HEK293 (cell line): ENCODE measurements at regions not wholly inside any gene's neighbourhood (a gene's known extent, or its start where the extent isn't known, plus 50 kb on each side); places are given as distances from the start of the nearest gene placed in this dataset.

Experiments
- CTCF ChIA-PET: fragments of 350-600 bp; formaldehyde crosslinking; extraction: SDS; loops from one replicate; lab custom pipeline; 2021; ENCODE audit warnings: antibody characterized with exemption; lab: Yijun Ruan, JAX
- POLR2A ChIA-PET: fragments of 300-600 bp; formaldehyde crosslinking; extraction: SDS; loops from one replicate; lab custom pipeline; 2020; ENCODE audit warnings: antibody characterized with exemption, inconsistent platforms; lab: Yijun Ruan, JAX
- H3K27ac ChIP-seq: fragments of 200-500 bp; sonication (Bioruptor generic); 2 replicates; pipeline ENCODE4 v1.5.1; 2014; ENCODE audit warnings: low read depth, low read length, control low read depth, inconsistent platforms; ENCODE audit errors: extremely low read depth
- H3K36me3 ChIP-seq, 2 experiments: fragments of 200-500 bp in 1 of 2; sonication (Bioruptor generic) in 1 of 2; 1 replicate in 1 of 2; 2 replicates in 1 of 2; pipeline ENCODE4 v1.5.1; 2014 to 2017; ENCODE audit warnings: inconsistent platforms in 2 of 2, low read length in 2 of 2; ENCODE audit not compliant: control insufficient read depth in 2 of 2, insufficient read depth in 1 of 2
- H3K4me1 ChIP-seq: fragments of 200-500 bp; sonication (Bioruptor generic); 2 replicates; pipeline ENCODE4 v1.5.1; 2014; ENCODE audit warnings: mild to moderate bottlenecking, low read length, inconsistent platforms; ENCODE audit not compliant: control insufficient read depth, insufficient read depth
- H3K4me3 ChIP-seq: 2 replicates; pipeline ENCODE4 v1.5.1; 2011; ENCODE audit warnings: low read depth, mild to moderate bottlenecking, control low read depth, low read length, moderate library complexity
- H3K9me3 ChIP-seq: fragments of 200-500 bp; sonication (Bioruptor generic); 2 replicates; pipeline ENCODE4 v1.5.1; 2014; ENCODE audit warnings: low read depth, low read length, inconsistent platforms; ENCODE audit not compliant: control insufficient read depth, insufficient read depth
- GLI2 ChIP-seq: fragments of 450-650 bp; formaldehyde crosslinking; IDR thresholded peaks from 2 replicates; pipeline ENCODE4; 2017; ENCODE audit warnings: missing biosample characterization, missing genetic modification characterization, low read depth, borderline replicate concordance
- HOXD13 ChIP-seq: sonication (generic); formaldehyde crosslinking; IDR thresholded peaks from 2 replicates; pipeline ENCODE4 v1.8.0; 2022; ENCODE audit warnings: missing genetic modification reagents, borderline replicate concordance
- IKZF3 ChIP-seq: fragments of 450-650 bp; IDR thresholded peaks from 2 replicates; pipeline ENCODE4 v1.5.0; 2018; ENCODE audit warnings: missing biosample characterization, mild to moderate bottlenecking, missing genetic modification characterization, moderate library complexity
- INSM2 ChIP-seq: fragments of 450-650 bp; formaldehyde crosslinking; IDR thresholded peaks from 2 replicates; pipeline ENCODE4 v1.5.1; 2016; ENCODE audit warnings: missing biosample characterization, missing genetic modification characterization
- KLF10 ChIP-seq: fragments of 450-650 bp; IDR thresholded peaks from 2 replicates; pipeline ENCODE4 v1.5.1; 2018; ENCODE audit warnings: missing biosample characterization, mild to moderate bottlenecking, missing genetic modification characterization
- KLF16 ChIP-seq: fragments of 450-650 bp; formaldehyde crosslinking; IDR thresholded peaks from 2 replicates; pipeline ENCODE4 v1.5.1; 2017; ENCODE audit warnings: missing biosample characterization, missing genetic modification characterization
- PBX3 ChIP-seq: sonication (generic); formaldehyde crosslinking; IDR thresholded peaks from 2 replicates; pipeline ENCODE4 v1.8.1; 2022; ENCODE audit warnings: mild to moderate bottlenecking, moderate library complexity, missing genetic modification reagents
- PRDM1 ChIP-seq: fragments of 450-650 bp; formaldehyde crosslinking; IDR thresholded peaks from 2 replicates; pipeline ENCODE4; 2016; ENCODE audit warnings: missing biosample characterization, missing genetic modification characterization
- PRDM2 ChIP-seq: fragments of 450-650 bp; formaldehyde crosslinking; IDR thresholded peaks from 2 replicates; pipeline ENCODE4 v1.5.1; 2016; ENCODE audit warnings: missing biosample characterization, missing genetic modification characterization, borderline replicate concordance
- SP7 ChIP-seq: fragments of 450-650 bp; formaldehyde crosslinking; IDR thresholded peaks from 2 replicates; pipeline ENCODE4 v1.5.1; 2016; ENCODE audit warnings: missing biosample characterization, missing genetic modification characterization
- ZBTB20 ChIP-seq: fragments of 450-650 bp; formaldehyde crosslinking; IDR thresholded peaks from 2 replicates; pipeline ENCODE4 v1.5.1; 2016; ENCODE audit warnings: missing biosample characterization, missing genetic modification characterization
- ZBTB49 ChIP-seq: fragments of 450-650 bp; formaldehyde crosslinking; IDR thresholded peaks from 2 replicates; pipeline ENCODE4 v1.5.1; 2016; ENCODE audit warnings: missing biosample characterization, missing genetic modification characterization, low read depth
- ZNF10 ChIP-seq: fragments of 450-650 bp; formaldehyde crosslinking; IDR thresholded peaks from 2 replicates; pipeline ENCODE4 v1.5.1; 2017; ENCODE audit warnings: missing biosample characterization, missing genetic modification characterization
- ZNF112 ChIP-seq: fragments of 450-650 bp; formaldehyde crosslinking; IDR thresholded peaks from 2 replicates; pipeline ENCODE4 v1.5.0; 2017; ENCODE audit warnings: missing biosample characterization, missing genetic modification characterization
- ZNF202 ChIP-seq: fragments of 450-650 bp; formaldehyde crosslinking; IDR thresholded peaks from 2 replicates; pipeline ENCODE4 v1.5.1; 2016; ENCODE audit warnings: missing biosample characterization, missing genetic modification characterization, borderline replicate concordance
- ZNF23 ChIP-seq: fragments of 450-650 bp; formaldehyde crosslinking; IDR thresholded peaks from 2 replicates; pipeline ENCODE4 v1.5.1; 2016; ENCODE audit warnings: missing biosample characterization, missing genetic modification characterization, borderline replicate concordance
- ZNF266 ChIP-seq: fragments of 450-650 bp; formaldehyde crosslinking; IDR thresholded peaks from 2 replicates; pipeline ENCODE4 v1.5.1; 2016; ENCODE audit warnings: missing biosample characterization, missing genetic modification characterization, low read depth
- ZNF404 ChIP-seq: fragments of 450-650 bp; formaldehyde crosslinking; IDR thresholded peaks from 2 replicates; pipeline ENCODE4 v1.5.1; 2017; ENCODE audit warnings: missing biosample characterization, missing genetic modification characterization
- ZNF48 ChIP-seq: fragments of 450-650 bp; formaldehyde crosslinking; IDR thresholded peaks from 2 replicates; pipeline ENCODE4 v1.5.1; 2016; ENCODE audit warnings: missing biosample characterization, missing genetic modification characterization
- ZNF521 ChIP-seq: fragments of 450-650 bp; formaldehyde crosslinking; IDR thresholded peaks from 2 replicates; pipeline ENCODE4 v1.5.1; 2017; ENCODE audit warnings: missing biosample characterization, mild to moderate bottlenecking, missing genetic modification characterization
- ZNF544 ChIP-seq: fragments of 450-650 bp; formaldehyde crosslinking; IDR thresholded peaks from 2 replicates; pipeline ENCODE4 v1.5.0; 2017; ENCODE audit warnings: missing biosample characterization, missing genetic modification characterization
- TF ChIP-seq, protein P1 (sequence below): fragments of 450-650 bp; formaldehyde crosslinking; IDR thresholded peaks from 2 replicates; pipeline ENCODE4 v1.5.1; 2016; ENCODE audit warnings: missing biosample characterization, missing genetic modification characterization
- TF ChIP-seq, protein P2 (sequence below): fragments of 450-650 bp; formaldehyde crosslinking; IDR thresholded peaks from 2 replicates; pipeline ENCODE4 v1.5.1; 2017; ENCODE audit warnings: missing biosample characterization, missing genetic modification characterization

- H3K9me3 ChIP-seq = no peaks in the 10 kb centered on the region
- no peaks in the 10 kb centered on the region for H3K4me1 ChIP-seq
- H3K36me3 ChIP-seq = no peaks in the 10 kb centered on the region
- H3K4me3 ChIP-seq = no peak overlapping the region
- ChIA-PET CTCF (no interaction called here), POLR2A (no interaction called here)
- H3K27ac ChIP-seq = no peak overlapping the region
- TF ChIP-seq ZNF10 (tag by site-specific recombination) = no peak
- TF ChIP-seq, protein P1, sequence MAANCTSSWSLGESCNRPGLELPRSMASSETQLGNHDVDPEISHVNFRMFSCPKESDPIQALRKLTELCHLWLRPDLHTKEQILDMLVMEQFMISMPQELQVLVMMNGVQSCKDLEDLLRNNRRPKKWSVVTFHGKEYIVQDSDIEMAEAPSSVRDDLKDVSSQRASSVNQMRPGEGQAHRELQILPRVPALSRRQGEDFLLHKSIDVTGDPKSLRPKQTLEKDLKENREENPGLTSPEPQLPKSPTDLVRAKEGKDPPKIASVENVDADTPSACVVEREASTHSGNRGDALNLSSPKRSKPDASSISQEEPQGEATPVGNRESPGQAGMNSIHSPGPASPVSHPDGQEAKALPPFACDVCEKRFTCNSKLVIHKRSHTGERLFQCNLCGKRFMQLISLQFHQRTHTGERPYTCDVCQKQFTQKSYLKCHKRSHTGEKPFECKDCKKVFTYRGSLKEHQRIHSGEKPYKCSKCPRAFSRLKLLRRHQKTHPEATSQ (tag by site-specific recombination) = no peak
- TF ChIP-seq KLF16 = no peak
- TF ChIP-seq PRDM1 (tag by site-specific recombination) = no peak
- TF ChIP-seq ZNF48 (tag by site-specific recombination) = no peak
- TF ChIP-seq ZNF521 (tag by site-specific recombination) = no peak
- no peak for TF ChIP-seq ZBTB49 (tag by site-specific recombination)
- no peak for TF ChIP-seq ZNF112
- no peak for TF ChIP-seq ZNF23
- no peak for TF ChIP-seq ZNF544 (tag by site-specific recombination)
- no peak for TF ChIP-seq ZNF266 (tag by site-specific recombination)
- no peak for TF ChIP-seq IKZF3 (tag by site-specific recombination)
- no peak for TF ChIP-seq ZNF202
- no peak for TF ChIP-seq HOXD13 (CRISPR knock-in tag)
Measured at GRCh38 chr6:140253096-140253495, 878.6 kb upstream of the CITED2 start.

DNA sequence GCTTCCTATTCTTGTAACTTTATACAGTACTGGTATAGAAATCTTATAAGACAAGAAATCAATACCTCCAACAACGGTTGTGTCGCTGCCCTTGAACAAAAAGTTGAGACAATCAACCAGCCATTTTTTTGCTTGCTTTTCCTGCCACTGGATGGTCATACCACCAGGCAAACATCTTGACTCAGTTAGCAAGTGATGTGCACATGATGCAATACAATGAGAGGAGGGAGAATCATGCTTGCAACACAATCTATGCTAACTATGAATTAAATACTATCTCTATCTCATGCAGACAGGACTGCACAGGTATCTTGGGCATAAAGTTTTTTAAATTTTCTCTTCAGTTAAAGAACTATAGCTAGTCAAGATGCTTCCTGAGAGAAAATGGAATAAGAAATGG, 877.7 kb upstream of the CITED2 start:
- no peak overlapping the region for H3K4me3 ChIP-seq
- H3K4me1 ChIP-seq = no peaks in the 10 kb centered on the region
- ChIA-PET POLR2A (no interaction called here), CTCF (interaction anchor here (0.6 kb wide), 1 partner anchor 691 kb away, joined by 3 read pairs; no protein-coding TSS in a partner anchor)
- no peak overlapping the region for H3K27ac ChIP-seq
- no peaks in the 10 kb centered on the region for H3K36me3 ChIP-seq
- no peaks in the 10 kb centered on the region for H3K9me3 ChIP-seq
- TF ChIP-seq ZNF404 = no peak
- TF ChIP-seq, protein P2, sequence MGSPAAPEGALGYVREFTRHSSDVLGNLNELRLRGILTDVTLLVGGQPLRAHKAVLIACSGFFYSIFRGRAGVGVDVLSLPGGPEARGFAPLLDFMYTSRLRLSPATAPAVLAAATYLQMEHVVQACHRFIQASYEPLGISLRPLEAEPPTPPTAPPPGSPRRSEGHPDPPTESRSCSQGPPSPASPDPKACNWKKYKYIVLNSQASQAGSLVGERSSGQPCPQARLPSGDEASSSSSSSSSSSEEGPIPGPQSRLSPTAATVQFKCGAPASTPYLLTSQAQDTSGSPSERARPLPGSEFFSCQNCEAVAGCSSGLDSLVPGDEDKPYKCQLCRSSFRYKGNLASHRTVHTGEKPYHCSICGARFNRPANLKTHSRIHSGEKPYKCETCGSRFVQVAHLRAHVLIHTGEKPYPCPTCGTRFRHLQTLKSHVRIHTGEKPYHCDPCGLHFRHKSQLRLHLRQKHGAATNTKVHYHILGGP = no peak
- TF ChIP-seq KLF10 (tag by site-specific recombination) = no peak
- no peak for TF ChIP-seq INSM2
- TF ChIP-seq PRDM2 (tag by site-specific recombination) = no peak
- TF ChIP-seq GLI2 (tag by site-specific recombination) = no peak
- no peak for TF ChIP-seq PBX3
- TF ChIP-seq SP7 (tag by site-specific recombination) = no peak
- no peak for TF ChIP-seq ZBTB20
